H1 (cell line): ENCODE measurements at regions not wholly inside any gene's neighbourhood (a gene's known extent, or its start where the extent isn't known, plus 50 kb on each side); places are given as distances from the start of the nearest gene placed in this dataset.

ENCODE experiments used
- POLR2AphosphoS5 ChIP-seq: IDR thresholded peaks from 2 replicates; pipeline ENCODE4 v1.6.1; 2011; ENCODE audit warnings: low read depth, low read length
- RFX5 ChIP-seq: IDR thresholded peaks from 2 replicates; pipeline ENCODE4 v1.6.1; 2011; ENCODE audit warnings: low read depth, low read length, improper control_type of control experiment, borderline replicate concordance
- SP1 ChIP-seq: IDR thresholded peaks from 2 replicates; pipeline ENCODE4 v1.6.1; 2011; ENCODE audit warnings: low read depth, low read length
- TF ChIP-seq, protein P1 (sequence below), 3 experiments: IDR thresholded peaks; 1 replicate in 2 of 3; 2 replicates in 1 of 3; pipeline versions ENCODE4 v1.5.1 to v1.6.1; 2011; ENCODE audit warnings: low read length in 3 of 3, mild to moderate bottlenecking in 3 of 3, inconsistent platforms in 2 of 3, low read depth in 1 of 3, moderate library complexity in 1 of 3; ENCODE audit not compliant: insufficient read depth in 1 of 3; ENCODE audit errors: control extremely low read depth in 1 of 3

DNA sequence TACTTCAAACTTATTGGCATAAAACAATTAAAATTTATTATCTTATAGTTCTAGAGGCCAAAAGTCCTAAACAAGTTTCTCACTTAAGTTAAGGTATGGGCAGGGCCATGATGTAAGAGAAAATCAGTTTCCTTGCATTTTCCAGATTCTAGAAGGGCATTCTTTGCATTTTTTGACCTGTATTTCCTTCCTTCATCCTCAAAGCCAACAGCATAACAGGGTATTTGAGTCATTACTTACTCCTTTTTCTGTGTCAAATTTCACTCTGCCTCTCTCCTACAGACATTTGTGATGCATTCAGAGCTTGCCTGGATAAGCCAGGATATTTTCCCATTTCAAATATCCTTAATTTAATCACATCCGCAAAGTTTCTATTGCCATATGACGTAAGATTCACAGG is 1499.0 kb downstream of the EFNA5 start:
- no peak for TF ChIP-seq SP1
- TF ChIP-seq RFX5 = no peak
- no peak for TF ChIP-seq POLR2AphosphoS5
- TF ChIP-seq, protein P1, sequence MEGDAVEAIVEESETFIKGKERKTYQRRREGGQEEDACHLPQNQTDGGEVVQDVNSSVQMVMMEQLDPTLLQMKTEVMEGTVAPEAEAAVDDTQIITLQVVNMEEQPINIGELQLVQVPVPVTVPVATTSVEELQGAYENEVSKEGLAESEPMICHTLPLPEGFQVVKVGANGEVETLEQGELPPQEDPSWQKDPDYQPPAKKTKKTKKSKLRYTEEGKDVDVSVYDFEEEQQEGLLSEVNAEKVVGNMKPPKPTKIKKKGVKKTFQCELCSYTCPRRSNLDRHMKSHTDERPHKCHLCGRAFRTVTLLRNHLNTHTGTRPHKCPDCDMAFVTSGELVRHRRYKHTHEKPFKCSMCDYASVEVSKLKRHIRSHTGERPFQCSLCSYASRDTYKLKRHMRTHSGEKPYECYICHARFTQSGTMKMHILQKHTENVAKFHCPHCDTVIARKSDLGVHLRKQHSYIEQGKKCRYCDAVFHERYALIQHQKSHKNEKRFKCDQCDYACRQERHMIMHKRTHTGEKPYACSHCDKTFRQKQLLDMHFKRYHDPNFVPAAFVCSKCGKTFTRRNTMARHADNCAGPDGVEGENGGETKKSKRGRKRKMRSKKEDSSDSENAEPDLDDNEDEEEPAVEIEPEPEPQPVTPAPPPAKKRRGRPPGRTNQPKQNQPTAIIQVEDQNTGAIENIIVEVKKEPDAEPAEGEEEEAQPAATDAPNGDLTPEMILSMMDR (IDR thresholded peaks at IDR 0.05; ENCODE audit: control extremely low read depth in 1 of 3, insufficient read depth in 1 of 3, low read depth in 1 of 3, low read length in 3 of 3) = no peak
